ENCODE measurements at regions not wholly inside any gene's neighbourhood (a gene's known extent, or its start where the extent isn't known, plus 50 kb on each side); places are given as distances from the start of the nearest gene placed in this dataset.

DNA sequence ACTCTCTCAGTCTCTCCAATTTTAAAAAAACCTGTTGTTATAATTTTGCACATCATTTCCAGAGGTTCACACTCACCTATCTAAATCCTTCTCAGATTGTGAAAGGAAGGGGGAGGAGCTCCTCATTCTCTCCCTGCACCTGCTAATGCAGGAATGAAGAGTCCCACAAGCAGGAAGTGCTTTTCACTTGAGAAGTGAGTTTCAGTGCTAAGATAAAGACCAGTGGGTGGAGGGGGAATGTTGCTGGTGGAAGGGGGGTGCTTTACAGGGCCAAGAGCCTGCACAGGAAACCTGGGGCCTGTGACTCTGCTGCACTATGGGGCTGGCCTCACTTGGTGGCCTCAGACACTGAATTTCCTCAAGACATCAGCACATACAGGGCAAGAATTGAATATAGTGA is 176.4 kb downstream of the PTPN20 start:
- Histone ChIP-seq H3K36me3 (no peaks in the 10 kb centered on the region), H3K27ac (no peak overlapping the region), H3K4me3 (no peak overlapping the region), H3K27me3 (no peaks in the 10 kb centered on the region), H3K4me1 (no peaks in the 10 kb centered on the region), H3K9me3 (no peaks in the 10 kb centered on the region)
- intact Hi-C loops (cut with DNase I), result no loop called here
- TF ChIP-seq POLR2A (IDR thresholded peaks at IDR 0.05) (no peak), POLR2AphosphoS5 (IDR thresholded peaks at IDR 0.05; ENCODE audit: insufficient read depth in 1 of 2, low read depth in 1 of 2) (no peak)
- TF ChIP-seq, protein P1, sequence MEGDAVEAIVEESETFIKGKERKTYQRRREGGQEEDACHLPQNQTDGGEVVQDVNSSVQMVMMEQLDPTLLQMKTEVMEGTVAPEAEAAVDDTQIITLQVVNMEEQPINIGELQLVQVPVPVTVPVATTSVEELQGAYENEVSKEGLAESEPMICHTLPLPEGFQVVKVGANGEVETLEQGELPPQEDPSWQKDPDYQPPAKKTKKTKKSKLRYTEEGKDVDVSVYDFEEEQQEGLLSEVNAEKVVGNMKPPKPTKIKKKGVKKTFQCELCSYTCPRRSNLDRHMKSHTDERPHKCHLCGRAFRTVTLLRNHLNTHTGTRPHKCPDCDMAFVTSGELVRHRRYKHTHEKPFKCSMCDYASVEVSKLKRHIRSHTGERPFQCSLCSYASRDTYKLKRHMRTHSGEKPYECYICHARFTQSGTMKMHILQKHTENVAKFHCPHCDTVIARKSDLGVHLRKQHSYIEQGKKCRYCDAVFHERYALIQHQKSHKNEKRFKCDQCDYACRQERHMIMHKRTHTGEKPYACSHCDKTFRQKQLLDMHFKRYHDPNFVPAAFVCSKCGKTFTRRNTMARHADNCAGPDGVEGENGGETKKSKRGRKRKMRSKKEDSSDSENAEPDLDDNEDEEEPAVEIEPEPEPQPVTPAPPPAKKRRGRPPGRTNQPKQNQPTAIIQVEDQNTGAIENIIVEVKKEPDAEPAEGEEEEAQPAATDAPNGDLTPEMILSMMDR (IDR thresholded peaks at IDR 0.05), result no peak
- no peak for DNase-seq (ENCODE audit: extremely low spot score in 2 of 2)

DNA sequence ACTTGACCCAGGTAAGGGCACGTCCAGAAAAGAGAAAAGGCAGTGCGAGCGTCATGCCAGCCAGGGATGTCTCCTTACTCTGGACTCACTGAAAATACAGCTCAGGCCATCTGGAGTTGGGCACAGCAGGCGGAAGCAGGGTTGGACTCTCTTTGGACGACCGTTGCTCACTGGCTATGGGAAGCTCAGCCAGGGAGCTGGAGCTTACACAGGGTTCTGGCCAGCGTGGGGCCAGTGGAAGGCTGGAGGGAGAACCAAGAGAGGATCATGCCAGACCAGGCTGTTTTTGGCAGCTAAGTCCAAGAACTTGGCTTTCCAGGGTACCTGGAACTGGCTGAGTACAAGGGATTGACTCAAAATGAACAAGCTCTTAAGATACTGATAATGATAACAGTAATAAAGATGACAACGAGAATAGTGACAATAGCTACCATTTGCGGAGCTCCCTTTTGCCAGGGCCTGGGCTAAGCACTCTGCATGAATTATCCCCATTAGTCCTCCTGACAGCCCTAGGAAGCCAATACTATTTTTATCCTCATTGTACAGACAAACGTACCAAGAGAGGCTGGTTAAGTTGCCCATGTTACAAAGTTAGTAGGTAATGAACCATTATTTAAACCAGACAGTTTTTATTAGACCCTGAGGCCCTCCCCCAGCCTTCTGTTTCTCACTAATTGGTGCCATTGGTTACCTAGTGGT is 177.6 kb downstream of the PTPN20 start:
- no peaks in the 10 kb centered on the region for H3K9me3 ChIP-seq
- H3K27ac ChIP-seq, result no peak overlapping the region
- H3K4me3 ChIP-seq, result no peak overlapping the region
- H3K36me3 ChIP-seq, result no peaks in the 10 kb centered on the region
- intact Hi-C loops (cut with DNase I), result no loop called here
- TF ChIP-seq, protein P1 (IDR thresholded peaks at IDR 0.05), result no peak
- no peak for TF ChIP-seq POLR2A (IDR thresholded peaks at IDR 0.05)
- TF ChIP-seq POLR2AphosphoS5 (IDR thresholded peaks at IDR 0.05; ENCODE audit: insufficient read depth in 1 of 2, low read depth in 1 of 2), result no peak
- no peaks in the 10 kb centered on the region for H3K4me1 ChIP-seq
- DNase-seq (ENCODE audit: extremely low spot score in 2 of 2), result peak; percentile 52 to 83
- no peaks in the 10 kb centered on the region for H3K27me3 ChIP-seq

- intact Hi-C loops (cut with DNase I), result no loop called here
- H3K36me3 ChIP-seq, result no peaks in the 10 kb centered on the region
- DNase-seq (ENCODE audit: extremely low spot score in 2 of 2), result no peak
- TF ChIP-seq, protein P1 (IDR thresholded peaks at IDR 0.05), result no peak
- TF ChIP-seq POLR2AphosphoS5 (IDR thresholded peaks at IDR 0.05; ENCODE audit: insufficient read depth in 1 of 2, low read depth in 1 of 2) (no peak), POLR2A (IDR thresholded peaks at IDR 0.05) (no peak)
- H3K27me3 ChIP-seq, result no peaks in the 10 kb centered on the region
- no peaks in the 10 kb centered on the region for H3K9me3 ChIP-seq
- no peaks in the 10 kb centered on the region for H3K4me1 ChIP-seq
- H3K4me3 ChIP-seq, result no peak overlapping the region
- H3K27ac ChIP-seq, result no peak overlapping the region
Observed at GRCh38 chr10:47090042-47090441, 178.8 kb downstream of the PTPN20 start.

DNA sequence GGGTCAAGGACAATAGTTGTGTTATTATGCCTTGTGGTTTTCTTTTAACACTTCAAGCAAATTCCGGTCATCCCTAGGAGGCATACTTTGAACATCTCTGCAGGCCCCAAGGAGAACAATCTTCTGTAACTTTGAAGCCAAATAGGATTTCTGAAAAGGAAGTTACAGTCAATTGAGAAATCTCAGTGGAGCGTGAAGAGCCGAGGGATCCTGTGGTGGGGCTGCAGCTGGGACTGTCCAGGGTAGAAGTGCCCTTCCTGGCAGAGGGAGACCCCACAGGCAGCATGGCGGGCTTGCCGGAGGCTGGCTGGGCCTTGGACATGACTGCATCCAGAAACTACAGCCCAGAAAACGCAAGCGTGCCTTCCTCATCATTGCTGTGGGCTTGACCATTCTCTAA is 179.7 kb downstream of the PTPN20 start:
- Histone ChIP-seq H3K36me3 (no peaks in the 10 kb centered on the region), H3K4me3 (no peak overlapping the region), H3K4me1 (no peaks in the 10 kb centered on the region), H3K27ac (no peak overlapping the region), H3K27me3 (no peaks in the 10 kb centered on the region), H3K9me3 (no peaks in the 10 kb centered on the region)
- DNase-seq (ENCODE audit: extremely low spot score in 2 of 2), result peak in 1 of 2 donors; percentile 16
- TF ChIP-seq, protein P1 (IDR thresholded peaks at IDR 0.05), result no peak
- no peak for TF ChIP-seq POLR2A (IDR thresholded peaks at IDR 0.05)
- TF ChIP-seq POLR2AphosphoS5 (IDR thresholded peaks at IDR 0.05; ENCODE audit: insufficient read depth in 1 of 2, low read depth in 1 of 2), result no peak
- intact Hi-C loops (cut with DNase I), result no loop called here

DNA sequence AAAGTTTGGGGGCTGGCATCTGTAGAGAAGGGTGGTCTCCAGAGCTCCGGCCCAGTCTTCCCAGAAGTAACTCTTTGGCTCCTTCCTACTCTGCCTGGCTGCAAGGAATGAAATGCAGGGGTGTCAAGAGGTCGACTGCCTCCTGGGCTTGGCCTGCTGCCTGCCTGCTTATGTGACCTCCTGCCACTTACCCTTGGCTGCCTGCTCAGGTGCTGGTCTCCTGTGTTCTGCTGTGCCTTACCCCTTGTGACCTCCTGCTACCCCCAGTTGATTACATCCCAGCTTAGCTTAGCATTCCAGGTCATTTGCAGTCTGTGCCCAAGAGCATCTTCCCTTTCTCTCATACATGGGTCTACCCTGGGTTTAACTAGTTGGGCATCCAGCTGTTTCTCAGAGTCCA is 180.2 kb downstream of the PTPN20 start:
- Histone ChIP-seq H3K27ac (no peak overlapping the region), H3K9me3 (no peaks in the 10 kb centered on the region), H3K36me3 (no peaks in the 10 kb centered on the region), H3K4me1 (no peaks in the 10 kb centered on the region), H3K4me3 (no peak overlapping the region), H3K27me3 (no peaks in the 10 kb centered on the region)
- intact Hi-C loops (cut with DNase I), result no loop called here
- DNase-seq (ENCODE audit: extremely low spot score in 2 of 2), result peak in 1 of 2 donors; percentile 40
- TF ChIP-seq POLR2AphosphoS5 (IDR thresholded peaks at IDR 0.05; ENCODE audit: insufficient read depth in 1 of 2, low read depth in 1 of 2) (no peak), POLR2A (IDR thresholded peaks at IDR 0.05) (no peak)
- TF ChIP-seq, protein P1 (IDR thresholded peaks at IDR 0.05), result no peak

Data from vagina (tissue), 2 donors.